Activated CD8-positive, alpha-beta memory T cell treated with anti-CD3 and anti-CD28 coated beads, Interleukin-2, amount 10 ng/mL, durations not matched to agents 7 days and 5 days (primary cell): ENCODE measurements at regions not wholly inside any gene's neighbourhood (a gene's known extent, or its start where the extent isn't known, plus 50 kb on each side); places are given as distances from the start of the nearest gene placed in this dataset.

Experiments used
- ATAC-seq: fragments of 150-1000 bp; cut with Tn5 transposase; one replicate; pipeline ENCODE4 v1.10.0; 2021; ENCODE audit warnings: moderate library complexity
- CTCF ChIA-PET: fragments of 350-600 bp; sonication (Branson Sonifier 250); formaldehyde crosslinking; loops from one replicate; lab custom pipeline; 2021; ENCODE audit warnings: antibody characterized with exemption; lab: Charles Lee
- DNase-seq: peaks from one replicate; pipeline ENCODE4 v3.0.0-alpha.2; 2020
- H3K27ac Mint-ChIP-seq: one replicate; pipeline ENCODE4 v1.8.0; 2021; ENCODE audit warnings: mild to moderate bottlenecking, mixed read lengths
- H3K27me3 Mint-ChIP-seq: one replicate; pipeline ENCODE4 v1.8.0; 2021; ENCODE audit warnings: mixed read lengths
- H3K36me3 Mint-ChIP-seq: one replicate; pipeline ENCODE4 v1.8.0; 2021; ENCODE audit warnings: mild to moderate bottlenecking, mixed read lengths
- H3K4me1 Mint-ChIP-seq: one replicate; pipeline ENCODE4 v1.8.0; 2021; ENCODE audit warnings: mixed read lengths
- H3K4me3 Mint-ChIP-seq: one replicate; pipeline ENCODE4 v1.8.0; 2021; ENCODE audit warnings: mild to moderate bottlenecking, moderate library complexity, mixed read lengths
- H3K9me3 Mint-ChIP-seq: one replicate; pipeline ENCODE4 v1.8.0; 2022; ENCODE audit warnings: low read depth, mixed read lengths

DNA sequence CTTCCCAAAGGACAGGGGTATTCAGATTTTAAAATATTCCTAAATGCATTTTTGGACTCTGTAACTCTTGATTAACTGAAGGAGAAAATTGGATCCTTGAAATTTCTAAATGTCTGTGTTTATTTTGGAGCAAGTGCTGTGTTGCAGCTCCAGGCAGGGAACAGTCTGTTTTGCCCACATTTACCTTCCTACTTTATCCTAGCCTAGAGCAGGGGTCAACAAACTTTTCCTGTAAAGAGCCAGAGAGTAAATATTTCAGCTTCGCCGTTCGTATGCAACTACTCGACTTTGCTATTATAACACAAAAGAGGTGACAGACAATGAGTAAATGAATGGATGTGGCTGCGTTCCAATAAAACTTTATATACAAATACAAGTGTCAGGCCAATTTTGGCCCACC lies 402.2 kb downstream of the GPATCH2 start:
- H3K27me3 Mint-ChIP-seq = no peaks in the 10 kb centered on the region
- H3K27ac Mint-ChIP-seq = no peak overlapping the region
- DNase-seq (no peak), ATAC-seq (no peak)
- no peak overlapping the region for H3K4me3 Mint-ChIP-seq
- H3K36me3 Mint-ChIP-seq = no peaks in the 10 kb centered on the region
- peaks cover 5% of the 10 kb centered on the region for H3K9me3 Mint-ChIP-seq
- H3K4me1 Mint-ChIP-seq = no peaks in the 10 kb centered on the region
- CTCF ChIA-PET = no interaction called here

DNA sequence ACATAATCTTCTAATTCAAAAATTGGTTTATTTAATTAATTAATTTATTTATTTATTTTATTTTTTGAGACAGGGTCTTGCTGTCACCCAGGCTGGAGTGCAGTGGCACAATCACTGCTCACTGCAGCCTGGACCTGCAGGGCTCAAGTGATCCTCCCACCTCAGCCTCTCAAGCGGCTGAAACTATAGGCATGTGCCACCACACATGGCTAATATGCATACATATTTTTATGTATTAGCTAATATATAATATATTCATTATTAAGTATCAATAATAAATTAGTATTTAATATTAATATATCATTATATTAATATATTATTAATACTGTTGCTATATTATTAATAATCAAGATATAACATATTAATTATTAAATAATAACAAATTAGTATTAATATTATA lies 406.7 kb downstream of the GPATCH2 start:
- ATAC-seq = no peak
- H3K4me1 Mint-ChIP-seq = no peaks in the 10 kb centered on the region
- H3K36me3 Mint-ChIP-seq = no peaks in the 10 kb centered on the region
- no peaks in the 10 kb centered on the region for H3K27me3 Mint-ChIP-seq
- H3K9me3 Mint-ChIP-seq = peaks cover 5% of the 10 kb centered on the region
- CTCF ChIA-PET = no interaction called here
- H3K4me3 Mint-ChIP-seq = no peak overlapping the region
- no peak overlapping the region for H3K27ac Mint-ChIP-seq
- DNase-seq = no peak

DNA sequence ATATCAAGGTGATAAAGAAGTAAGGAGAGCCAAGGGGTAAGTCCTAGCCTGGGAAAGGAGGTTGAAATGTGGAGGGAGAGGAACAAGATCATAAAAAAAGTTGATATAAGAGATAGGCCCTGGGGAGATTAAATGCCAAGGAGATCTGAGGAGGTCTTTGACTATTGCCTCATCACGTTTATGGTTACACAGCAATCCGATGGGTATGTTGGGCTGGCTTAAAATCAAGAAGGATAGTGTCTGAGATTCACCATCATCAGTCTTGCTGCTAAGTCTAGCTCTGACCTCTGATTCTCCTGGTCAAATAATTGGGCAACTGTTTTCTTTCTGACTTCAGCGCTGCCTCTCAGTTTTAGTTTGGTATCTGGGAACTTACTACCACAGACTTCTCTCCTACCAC lies 416.3 kb downstream of the GPATCH2 start:
- Mint-ChIP-seq H3K27me3 (no peaks in the 10 kb centered on the region), H3K27ac (no peak overlapping the region), H3K4me1 (no peaks in the 10 kb centered on the region), H3K4me3 (no peak overlapping the region), H3K9me3 (peaks cover 5% of the 10 kb centered on the region), H3K36me3 (no peaks in the 10 kb centered on the region)
- CTCF ChIA-PET = no interaction called here
- ATAC-seq (no peak), DNase-seq (no peak)

DNA sequence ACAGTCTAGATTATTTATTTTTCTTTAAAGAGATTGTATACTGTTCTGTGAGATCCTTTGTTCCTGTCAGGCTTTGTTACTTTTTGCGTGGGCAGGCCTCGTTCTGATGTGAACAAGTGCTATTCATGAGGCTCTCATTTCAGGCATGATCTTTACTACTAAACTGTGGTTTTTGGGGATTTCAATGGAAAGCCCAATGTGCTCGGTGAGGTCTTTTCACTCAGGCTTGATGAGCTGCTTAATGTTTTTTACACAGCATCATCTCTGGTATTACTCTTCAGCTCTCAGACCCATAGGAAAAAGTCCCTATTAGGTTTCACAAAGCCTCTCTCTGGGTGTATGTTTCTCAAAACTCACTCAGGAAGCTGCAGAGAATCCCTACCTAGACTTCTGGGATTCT lies 419.4 kb downstream of the GPATCH2 start:
- H3K4me1 Mint-ChIP-seq = no peaks in the 10 kb centered on the region

DNA sequence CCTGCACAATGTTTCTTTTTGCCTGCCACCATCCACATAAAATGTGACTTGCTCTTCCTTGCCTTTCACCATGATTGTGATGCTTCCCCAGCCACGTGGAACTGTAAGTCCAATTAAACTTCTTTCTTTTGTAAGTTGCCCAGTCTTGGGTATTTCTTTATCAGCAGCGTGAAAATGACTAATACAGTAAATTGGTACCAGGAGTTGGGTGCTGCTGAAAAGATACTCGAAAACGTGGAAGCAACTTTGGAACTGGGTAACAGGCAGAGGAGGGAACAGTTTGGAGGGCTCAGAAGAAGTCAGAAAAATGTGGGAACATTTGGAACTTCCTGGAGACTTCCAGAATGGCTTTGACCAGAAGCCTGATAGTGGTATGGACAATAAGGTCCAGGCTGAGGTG lies 425.3 kb downstream of the GPATCH2 start:
- DNase-seq (no peak), ATAC-seq (no peak)
- Mint-ChIP-seq H3K36me3 (no peaks in the 10 kb centered on the region), H3K27me3 (no peaks in the 10 kb centered on the region), H3K27ac (no peak overlapping the region), H3K9me3 (peaks cover 10% of the 10 kb centered on the region), H3K4me1 (no peaks in the 10 kb centered on the region), H3K4me3 (no peak overlapping the region)
- CTCF ChIA-PET = no interaction called here

More for the DNA sequence above, 419.4 kb downstream of the GPATCH2 start:
- Mint-ChIP-seq H3K9me3 (peaks cover 9% of the 10 kb centered on the region), H3K27ac (no peak overlapping the region), H3K4me3 (no peak overlapping the region), H3K36me3 (no peaks in the 10 kb centered on the region), H3K27me3 (no peaks in the 10 kb centered on the region)
- ATAC-seq (no peak), DNase-seq (no peak)
- CTCF ChIA-PET = no interaction called here

DNA sequence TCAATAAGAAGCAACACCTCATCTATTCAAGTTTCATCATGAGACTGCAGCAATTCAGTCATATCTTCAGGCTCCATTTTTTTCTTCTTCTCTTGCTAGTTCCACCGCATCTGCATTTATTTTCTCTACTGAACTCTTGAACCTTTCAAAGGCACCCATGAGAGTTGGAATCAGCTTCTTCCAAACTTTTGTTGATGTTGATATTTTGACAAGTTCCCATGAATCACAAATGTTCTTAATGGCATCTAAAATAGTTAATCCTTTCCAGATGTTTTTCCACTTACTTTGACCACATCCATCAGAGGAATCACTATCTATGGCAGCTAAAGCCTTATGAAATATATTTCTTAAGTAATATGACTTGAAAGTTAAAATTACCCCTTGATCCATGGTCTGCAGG lies 434.3 kb downstream of the GPATCH2 start:
- DNase-seq (no peak), ATAC-seq (no peak)
- CTCF ChIA-PET = interaction anchor here (1.7 kb wide), 1 partner anchor 33 kb away, joined by 3 read pairs; no protein-coding TSS in a partner anchor
- Mint-ChIP-seq H3K9me3 (no peaks in the 10 kb centered on the region), H3K4me1 (no peaks in the 10 kb centered on the region), H3K36me3 (no peaks in the 10 kb centered on the region), H3K4me3 (no peak overlapping the region), H3K27ac (no peak overlapping the region), H3K27me3 (no peaks in the 10 kb centered on the region)

DNA sequence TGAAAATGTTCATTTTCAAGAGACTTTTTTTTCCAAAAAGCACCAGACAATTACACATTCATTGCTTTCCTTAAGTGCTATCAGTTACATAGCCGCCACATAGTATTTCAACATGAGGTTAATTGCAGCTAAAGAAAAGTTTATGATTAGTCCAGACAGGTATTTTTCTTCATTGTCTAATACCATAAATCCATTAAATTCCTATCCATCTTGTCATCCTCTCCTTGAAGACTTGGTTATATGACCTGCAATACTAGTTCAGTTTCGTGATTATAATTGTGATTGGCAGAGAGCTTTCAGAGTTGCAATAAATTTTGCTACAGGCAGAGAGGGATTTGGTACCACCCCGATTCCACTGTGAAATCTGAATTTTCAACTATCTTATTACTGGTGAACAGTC lies 437.7 kb downstream of the GPATCH2 start:
- Mint-ChIP-seq H3K27ac (no peak overlapping the region), H3K4me3 (no peak overlapping the region), H3K36me3 (no peaks in the 10 kb centered on the region), H3K9me3 (no peaks in the 10 kb centered on the region), H3K4me1 (no peaks in the 10 kb centered on the region), H3K27me3 (no peaks in the 10 kb centered on the region)
- ATAC-seq (no peak), DNase-seq (no peak)
- CTCF ChIA-PET = no interaction called here

DNA sequence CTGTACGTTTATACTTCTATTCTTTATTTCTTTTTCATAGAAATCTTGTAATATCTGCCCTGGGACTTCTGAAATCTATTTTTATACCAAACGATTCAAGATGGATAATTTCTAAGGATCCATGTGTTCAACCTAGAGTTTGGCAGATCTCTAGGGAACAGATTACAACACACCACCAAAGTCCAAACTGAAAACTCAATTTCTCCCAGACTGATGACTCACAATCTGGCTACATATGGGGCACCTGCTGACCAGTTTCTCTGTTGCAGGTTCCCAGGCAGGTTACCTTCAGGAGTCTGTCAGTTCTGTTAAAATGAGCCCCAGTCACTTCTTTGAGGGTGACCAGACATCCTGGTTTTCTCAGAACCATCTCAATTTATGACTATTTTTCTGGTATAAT lies 439.4 kb downstream of the GPATCH2 start:
- Mint-ChIP-seq H3K9me3 (no peaks in the 10 kb centered on the region), H3K27ac (no peak overlapping the region), H3K27me3 (no peaks in the 10 kb centered on the region), H3K4me3 (no peak overlapping the region), H3K36me3 (no peaks in the 10 kb centered on the region), H3K4me1 (no peaks in the 10 kb centered on the region)
- ATAC-seq (no peak), DNase-seq (no peak)
- CTCF ChIA-PET = no interaction called here

DNA sequence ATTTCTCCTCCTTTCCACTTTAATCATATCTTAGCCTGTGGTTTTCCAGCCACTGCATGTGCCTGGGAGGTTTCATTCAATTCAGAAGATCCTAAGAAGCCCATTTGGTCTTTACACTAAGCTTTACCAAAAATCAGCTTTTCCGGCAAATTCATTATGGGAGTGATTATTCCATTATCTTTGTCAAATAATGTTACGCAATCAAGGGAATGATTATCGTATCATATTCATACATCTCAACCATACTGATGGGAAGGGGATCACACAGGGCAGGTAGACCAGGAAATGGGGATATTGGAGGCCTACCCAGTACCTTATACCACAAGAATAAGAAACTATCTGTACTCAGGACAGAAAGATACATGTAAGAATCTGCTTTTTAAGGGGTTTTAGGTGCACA lies 440.5 kb downstream of the GPATCH2 start:
- CTCF ChIA-PET = no interaction called here
- DNase-seq = no peak
- no peak for ATAC-seq
- Mint-ChIP-seq H3K27ac (no peak overlapping the region), H3K36me3 (no peaks in the 10 kb centered on the region), H3K9me3 (no peaks in the 10 kb centered on the region), H3K27me3 (no peaks in the 10 kb centered on the region), H3K4me3 (no peak overlapping the region), H3K4me1 (no peaks in the 10 kb centered on the region)

DNA sequence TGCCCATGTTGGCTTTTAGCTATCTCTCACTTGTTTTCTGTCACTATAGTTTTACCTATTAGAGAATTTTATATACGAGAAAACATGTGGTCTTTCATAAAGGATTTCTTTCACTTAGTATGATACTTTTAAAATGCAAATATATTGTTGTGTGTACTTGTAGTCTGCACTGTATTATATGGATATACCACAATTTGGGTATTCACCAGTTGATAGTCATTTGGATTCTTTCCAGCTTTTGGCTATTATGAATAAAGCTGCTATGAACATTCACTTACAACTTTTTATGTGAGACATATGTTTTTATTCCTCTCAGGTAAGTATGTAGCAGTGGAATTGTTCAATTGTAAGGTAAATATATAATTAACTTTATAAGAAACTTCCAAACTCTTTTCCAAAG lies 441.5 kb downstream of the GPATCH2 start:
- Mint-ChIP-seq H3K4me1 (no peaks in the 10 kb centered on the region), H3K9me3 (no peaks in the 10 kb centered on the region), H3K36me3 (no peaks in the 10 kb centered on the region), H3K27ac (no peak overlapping the region), H3K4me3 (no peak overlapping the region), H3K27me3 (no peaks in the 10 kb centered on the region)
- CTCF ChIA-PET = no interaction called here
- DNase-seq (no peak), ATAC-seq (no peak)

DNA sequence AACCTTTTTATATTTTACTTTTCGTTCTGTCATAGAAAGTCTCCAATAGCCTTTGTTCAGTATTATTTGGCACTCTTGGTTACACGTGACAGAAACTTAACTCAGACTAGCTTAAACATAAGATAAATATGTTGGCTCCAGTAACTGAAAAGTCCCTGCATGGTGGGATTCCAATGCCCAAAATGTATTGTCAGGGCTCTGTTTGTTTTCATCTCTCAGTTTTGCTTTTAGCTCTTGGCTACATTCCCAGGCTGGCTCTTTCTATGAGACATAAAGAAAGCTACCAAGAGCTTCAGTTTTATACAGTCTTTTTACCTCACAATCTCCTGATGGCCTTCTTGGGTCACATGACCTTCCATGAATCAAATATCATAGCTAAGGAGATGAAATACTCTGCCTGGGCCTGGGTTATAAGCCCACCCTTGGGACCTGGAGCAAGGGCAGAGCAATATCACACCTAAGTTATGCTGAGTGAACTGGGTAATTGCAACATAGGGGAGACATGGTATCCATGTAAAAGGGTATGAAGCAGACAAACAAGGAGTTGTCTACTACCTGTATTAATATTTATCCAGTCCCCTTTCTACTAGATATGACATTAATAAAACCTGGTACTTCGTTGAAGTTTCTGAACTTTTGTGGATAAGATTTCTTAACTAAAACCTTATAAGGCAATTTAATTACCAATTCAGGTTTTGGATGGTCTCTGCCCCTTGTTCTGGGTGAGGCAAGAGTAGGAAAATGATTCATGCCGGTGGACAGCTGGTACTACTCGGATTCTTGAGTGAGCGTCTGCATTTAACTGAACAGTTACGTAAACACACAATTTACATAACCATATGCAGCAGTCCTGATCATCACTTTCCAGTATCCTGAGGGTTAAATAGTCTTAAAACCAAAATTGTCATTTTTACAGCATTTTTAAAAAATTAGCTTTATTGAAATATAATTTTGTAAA lies 442.3 kb downstream of the GPATCH2 start:
- Mint-ChIP-seq H3K9me3 (no peaks in the 10 kb centered on the region), H3K36me3 (no peaks in the 10 kb centered on the region), H3K27ac (no peak overlapping the region), H3K4me3 (no peak overlapping the region), H3K4me1 (no peaks in the 10 kb centered on the region), H3K27me3 (no peaks in the 10 kb centered on the region)
- ATAC-seq (no peak), DNase-seq (no peak)
- CTCF ChIA-PET = no interaction called here

DNA sequence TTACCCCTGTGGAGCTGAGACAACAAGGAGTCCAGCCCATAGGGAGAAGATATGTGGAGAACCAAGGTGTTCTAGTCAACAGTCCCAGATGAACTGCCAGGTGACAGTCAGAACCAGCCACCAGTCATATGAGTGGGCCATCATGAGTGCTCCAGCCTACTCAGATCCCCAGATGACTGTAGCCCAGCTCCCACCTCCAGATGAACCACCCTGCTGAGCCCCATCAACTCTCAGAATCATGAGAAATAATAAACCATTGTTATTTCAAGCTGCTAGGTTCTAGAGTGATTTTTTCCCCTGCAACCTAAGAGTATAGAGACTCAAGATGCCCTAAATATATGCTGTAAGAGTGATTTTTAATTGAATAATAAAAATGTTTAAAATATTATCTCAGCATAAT lies 444.2 kb downstream of the GPATCH2 start:
- no peaks in the 10 kb centered on the region for H3K9me3 Mint-ChIP-seq
- CTCF ChIA-PET = no interaction called here
- no peak overlapping the region for H3K4me3 Mint-ChIP-seq
- ATAC-seq (no peak), DNase-seq (no peak)
- H3K27me3 Mint-ChIP-seq = no peaks in the 10 kb centered on the region
- H3K4me1 Mint-ChIP-seq = no peaks in the 10 kb centered on the region
- no peaks in the 10 kb centered on the region for H3K36me3 Mint-ChIP-seq
- no peak overlapping the region for H3K27ac Mint-ChIP-seq

DNA sequence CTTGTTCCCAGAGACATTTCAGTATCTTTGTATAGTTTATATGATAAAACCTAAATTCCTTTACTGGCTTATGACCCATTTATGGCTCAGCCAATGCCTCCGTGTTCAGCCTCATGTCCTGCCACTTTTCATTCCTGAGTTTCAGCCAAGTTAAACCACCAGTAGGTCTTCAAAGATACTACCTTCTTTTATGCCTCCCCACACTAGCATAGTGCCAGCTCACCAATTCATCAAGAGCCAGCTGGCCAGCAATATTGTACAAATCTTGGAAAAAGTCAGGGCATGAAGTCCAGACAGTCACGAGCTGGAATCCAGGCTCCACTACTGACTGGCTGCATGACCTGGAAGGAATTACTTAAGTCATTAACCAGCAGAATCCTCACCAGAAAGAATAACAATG lies 446.0 kb downstream of the GPATCH2 start:
- Mint-ChIP-seq H3K4me3 (no peak overlapping the region), H3K36me3 (no peaks in the 10 kb centered on the region), H3K27ac (no peak overlapping the region), H3K4me1 (no peaks in the 10 kb centered on the region), H3K9me3 (no peaks in the 10 kb centered on the region), H3K27me3 (no peaks in the 10 kb centered on the region)
- DNase-seq (no peak), ATAC-seq (no peak)
- CTCF ChIA-PET = no interaction called here

DNA sequence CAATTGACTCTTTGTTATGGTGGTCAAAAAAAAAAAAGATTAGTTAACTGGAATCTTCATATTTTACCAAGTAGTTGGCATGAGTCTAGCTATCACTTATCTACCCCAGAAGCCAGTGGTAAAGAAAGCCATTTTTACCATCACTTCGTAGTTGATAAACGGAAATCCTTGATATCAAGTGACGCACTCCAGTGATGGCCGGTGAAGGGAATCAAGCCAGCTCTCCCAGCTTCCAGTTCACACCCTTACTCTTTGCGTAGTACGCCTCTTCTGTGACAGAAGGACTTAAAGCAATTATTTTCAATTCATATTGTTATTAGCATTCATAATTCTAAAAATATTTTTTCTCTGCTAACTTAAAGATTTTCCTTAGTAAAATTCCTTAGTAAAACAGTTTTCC lies 447.9 kb downstream of the GPATCH2 start:
- no peak overlapping the region for H3K27ac Mint-ChIP-seq
- CTCF ChIA-PET = no interaction called here

More for the DNA sequence above, 447.9 kb downstream of the GPATCH2 start:
- DNase-seq (no peak), ATAC-seq (no peak)
- H3K4me1 Mint-ChIP-seq = no peaks in the 10 kb centered on the region
- H3K9me3 Mint-ChIP-seq = no peaks in the 10 kb centered on the region
- no peaks in the 10 kb centered on the region for H3K27me3 Mint-ChIP-seq
- H3K4me3 Mint-ChIP-seq = no peak overlapping the region
- no peaks in the 10 kb centered on the region for H3K36me3 Mint-ChIP-seq
